IPS-18a (cell line): ENCODE measurements at regions not wholly inside any gene's neighbourhood (a gene's known extent, or its start where the extent isn't known, plus 50 kb on each side); places are given as distances from the start of the nearest gene placed in this dataset.

Experiments used
- H3K27ac ChIP-seq: one replicate; pipeline ENCODE4 v1.5.1; 2013; ENCODE audit warnings: low read length
- H3K27me3 ChIP-seq: one replicate; pipeline ENCODE4 v1.6.1; 2013; ENCODE audit warnings: mild to moderate bottlenecking, low read length; ENCODE audit not compliant: control insufficient read depth, insufficient read depth
- H3K36me3 ChIP-seq: one replicate; pipeline ENCODE4 v1.6.1; 2013; ENCODE audit warnings: low read depth, low read length; ENCODE audit not compliant: control insufficient read depth
- H3K4me1 ChIP-seq: one replicate; pipeline ENCODE4 v1.6.1; 2013; ENCODE audit warnings: low read depth, low read length; ENCODE audit not compliant: control insufficient read depth
- H3K4me3 ChIP-seq: one replicate; pipeline ENCODE4 v1.5.1; 2013; ENCODE audit warnings: low read length
- H3K9ac ChIP-seq: one replicate; pipeline ENCODE4 v1.6.1; 2013; ENCODE audit warnings: mild to moderate bottlenecking, low read length, moderate library complexity
- H3K9me3 ChIP-seq: one replicate; pipeline ENCODE4 v1.6.1; 2013; ENCODE audit warnings: low read depth, low read length; ENCODE audit not compliant: control insufficient read depth

DNA sequence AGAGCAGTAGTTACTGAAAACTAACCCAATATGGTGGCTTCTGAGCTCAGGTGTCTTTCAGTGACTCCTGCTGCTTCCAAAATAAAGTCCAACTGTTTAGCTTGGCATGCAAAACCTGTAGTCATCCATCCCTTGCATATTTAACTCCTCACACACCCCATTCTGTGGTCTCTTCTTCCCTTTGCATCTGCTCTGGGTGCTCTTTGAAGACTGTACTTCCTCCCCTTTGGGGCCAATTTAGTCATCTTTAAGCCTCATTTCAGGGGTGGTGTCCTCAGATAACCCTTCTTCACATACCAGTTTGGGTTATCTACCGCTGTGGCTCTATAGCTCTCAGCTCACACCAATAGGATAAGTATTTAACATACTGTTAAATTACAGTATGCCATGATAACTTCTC lies 209.9 kb upstream of the DMRT1 start:
- H3K9me3 ChIP-seq: no peaks in the 10 kb centered on the region
- no peak overlapping the region for H3K4me3 ChIP-seq
- H3K4me1 ChIP-seq: peaks cover 3% of the 10 kb centered on the region
- H3K36me3 ChIP-seq: no peaks in the 10 kb centered on the region
- no peaks in the 10 kb centered on the region for H3K27me3 ChIP-seq
- H3K9ac ChIP-seq: no peak overlapping the region
- H3K27ac ChIP-seq: no peak overlapping the region

DNA sequence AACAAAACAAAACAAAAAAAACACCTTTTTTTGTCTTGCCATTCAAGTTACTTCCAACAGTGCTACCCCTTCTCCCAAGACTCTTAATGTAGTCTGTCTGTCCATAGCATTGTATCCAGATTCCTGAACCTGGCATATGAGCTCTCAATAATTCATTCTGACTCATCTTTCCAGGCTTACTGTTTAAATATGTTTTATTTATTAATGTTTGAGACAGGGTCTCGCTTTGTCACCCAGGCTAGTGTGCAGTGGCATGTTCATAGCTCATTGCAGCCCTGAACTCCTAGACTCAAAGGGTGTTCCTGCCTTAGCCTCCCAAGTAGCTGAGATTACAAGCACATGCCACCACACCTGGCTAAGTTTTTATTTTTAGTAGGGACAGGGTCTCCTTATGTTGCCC lies 208.0 kb upstream of the DMRT1 start:
- no peaks in the 10 kb centered on the region for H3K27me3 ChIP-seq
- no peak overlapping the region for H3K4me3 ChIP-seq
- H3K4me1 ChIP-seq: no peaks in the 10 kb centered on the region
- H3K9ac ChIP-seq: no peak overlapping the region
- H3K9me3 ChIP-seq: no peaks in the 10 kb centered on the region
- no peak overlapping the region for H3K27ac ChIP-seq
- no peaks in the 10 kb centered on the region for H3K36me3 ChIP-seq

DNA sequence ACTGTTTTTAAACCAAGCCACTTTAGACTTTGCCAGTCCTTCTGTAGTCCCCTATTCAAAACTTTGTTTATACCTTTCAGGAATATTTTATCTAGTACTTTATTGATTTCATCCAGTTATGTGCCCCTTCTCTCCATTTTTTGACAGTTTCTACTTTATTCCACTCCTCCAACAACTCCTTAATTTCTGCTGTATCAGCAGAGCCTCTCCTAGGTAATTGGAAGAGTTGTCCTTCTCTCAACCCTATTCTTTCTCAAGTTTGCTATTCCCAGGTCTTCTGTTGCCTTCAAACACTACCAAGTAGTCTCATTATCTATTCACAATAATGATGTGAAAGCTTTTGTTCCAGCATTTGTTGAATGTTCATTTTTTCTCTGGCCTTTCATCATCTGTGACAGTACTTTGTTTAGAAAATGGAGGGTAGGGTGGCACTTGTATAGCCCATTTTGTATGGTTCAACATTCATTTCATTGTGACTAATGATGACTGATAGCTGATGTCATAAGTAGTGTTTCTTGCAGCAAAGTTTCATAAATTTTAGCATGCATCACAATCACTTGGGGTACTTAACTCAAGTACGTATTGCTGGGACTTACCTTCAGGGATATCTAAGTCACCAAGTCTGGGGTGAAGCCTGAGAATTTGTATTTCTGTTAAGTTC lies 204.4 kb upstream of the DMRT1 start:
- Histone ChIP-seq H3K4me1 (no peaks in the 10 kb centered on the region), H3K9me3 (no peaks in the 10 kb centered on the region), H3K4me3 (no peak overlapping the region), H3K27me3 (no peaks in the 10 kb centered on the region), H3K36me3 (no peaks in the 10 kb centered on the region), H3K27ac (no peak overlapping the region), H3K9ac (no peak overlapping the region)

DNA sequence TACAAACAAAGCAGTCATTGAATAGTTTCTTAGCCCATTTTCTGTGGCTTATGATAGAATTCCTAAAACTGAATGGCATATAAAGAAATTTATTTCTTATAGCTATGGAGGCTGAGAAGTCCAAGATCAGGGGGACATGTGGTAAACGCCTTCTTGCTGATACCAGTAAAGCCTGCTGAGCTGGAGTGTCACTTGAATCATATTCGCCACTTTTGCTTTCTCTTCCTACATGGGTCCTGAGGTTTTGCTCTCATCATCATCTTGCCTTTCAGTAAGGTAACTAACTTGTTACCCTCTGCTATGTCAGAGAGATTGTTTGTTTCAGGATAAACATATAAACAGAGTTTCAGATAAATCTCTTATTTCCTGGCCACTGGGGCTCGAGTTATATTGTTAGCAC lies 203.3 kb upstream of the DMRT1 start:
- no peaks in the 10 kb centered on the region for H3K36me3 ChIP-seq
- H3K27me3 ChIP-seq: no peaks in the 10 kb centered on the region
- no peak overlapping the region for H3K4me3 ChIP-seq
- no peak overlapping the region for H3K27ac ChIP-seq
- no peak overlapping the region for H3K9ac ChIP-seq
- H3K4me1 ChIP-seq: no peaks in the 10 kb centered on the region
- H3K9me3 ChIP-seq: no peaks in the 10 kb centered on the region

DNA sequence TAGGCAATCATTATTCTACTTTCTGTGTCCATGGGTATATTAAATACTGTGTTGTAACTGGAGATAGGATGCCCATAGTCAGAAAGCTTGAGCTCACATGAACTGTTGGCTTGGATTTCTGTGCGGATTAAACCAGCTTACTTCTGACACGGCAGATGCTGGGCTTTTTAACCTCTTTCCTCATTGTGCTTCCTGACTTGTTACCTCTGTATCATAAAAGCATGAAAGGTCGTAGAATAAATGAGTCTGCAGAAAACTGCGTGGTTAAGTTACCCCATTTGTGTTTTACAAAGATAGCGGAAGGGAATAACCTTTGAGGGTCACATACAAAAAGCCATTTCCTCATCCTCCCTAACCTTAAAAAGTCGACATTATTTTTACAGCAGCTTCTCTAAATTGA lies 199.5 kb upstream of the DMRT1 start:
- Histone ChIP-seq H3K27ac (no peak overlapping the region), H3K36me3 (no peaks in the 10 kb centered on the region), H3K9me3 (no peaks in the 10 kb centered on the region), H3K9ac (no peak overlapping the region), H3K27me3 (no peaks in the 10 kb centered on the region), H3K4me1 (no peaks in the 10 kb centered on the region), H3K4me3 (no peak overlapping the region)

DNA sequence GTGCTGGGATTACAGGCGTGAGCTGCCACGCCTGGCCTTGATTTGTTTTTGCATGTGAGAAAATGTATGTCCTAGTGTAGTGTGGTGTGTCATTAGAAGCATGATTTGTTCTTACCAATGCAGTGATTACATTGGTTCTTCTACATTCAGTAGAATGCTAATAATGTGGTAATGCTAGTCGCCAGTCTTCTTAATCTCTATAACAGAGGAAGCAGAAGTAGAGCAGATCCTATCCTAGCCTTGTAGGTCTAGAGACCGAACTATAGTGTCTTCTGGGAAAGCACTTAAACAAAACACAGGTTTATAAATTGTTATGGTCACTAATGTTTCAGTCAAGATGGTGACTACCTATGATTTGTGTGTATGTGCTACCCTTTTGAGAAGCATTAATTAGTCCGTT lies 197.5 kb upstream of the DMRT1 start:
- H3K9ac ChIP-seq: no peak overlapping the region
- no peaks in the 10 kb centered on the region for H3K36me3 ChIP-seq
- peaks cover 2% of the 10 kb centered on the region for H3K4me1 ChIP-seq
- no peaks in the 10 kb centered on the region for H3K9me3 ChIP-seq
- no peak overlapping the region for H3K27ac ChIP-seq
- H3K4me3 ChIP-seq: no peak overlapping the region
- H3K27me3 ChIP-seq: peaks cover under 1% of the 10 kb centered on the region

DNA sequence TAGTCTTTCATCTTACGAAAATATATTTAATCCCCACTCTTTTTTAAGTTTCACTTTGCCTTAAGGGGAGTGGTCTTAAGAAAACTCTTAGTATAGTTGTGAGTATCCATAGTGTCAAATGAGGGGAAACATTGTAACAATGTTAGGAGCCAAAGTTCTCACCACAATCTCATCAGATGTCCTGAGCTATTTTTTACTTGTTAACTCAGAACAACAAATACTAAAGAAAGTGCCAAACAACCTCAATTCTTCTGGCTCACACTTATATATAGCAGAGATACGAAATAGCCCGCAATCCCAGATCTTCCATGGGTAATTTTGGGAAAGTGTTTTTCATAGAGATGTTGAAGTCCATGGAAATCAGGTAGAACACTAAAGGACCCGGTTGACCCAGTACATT lies 194.0 kb upstream of the DMRT1 start:
- peaks cover 3% of the 10 kb centered on the region for H3K27me3 ChIP-seq

DNA sequence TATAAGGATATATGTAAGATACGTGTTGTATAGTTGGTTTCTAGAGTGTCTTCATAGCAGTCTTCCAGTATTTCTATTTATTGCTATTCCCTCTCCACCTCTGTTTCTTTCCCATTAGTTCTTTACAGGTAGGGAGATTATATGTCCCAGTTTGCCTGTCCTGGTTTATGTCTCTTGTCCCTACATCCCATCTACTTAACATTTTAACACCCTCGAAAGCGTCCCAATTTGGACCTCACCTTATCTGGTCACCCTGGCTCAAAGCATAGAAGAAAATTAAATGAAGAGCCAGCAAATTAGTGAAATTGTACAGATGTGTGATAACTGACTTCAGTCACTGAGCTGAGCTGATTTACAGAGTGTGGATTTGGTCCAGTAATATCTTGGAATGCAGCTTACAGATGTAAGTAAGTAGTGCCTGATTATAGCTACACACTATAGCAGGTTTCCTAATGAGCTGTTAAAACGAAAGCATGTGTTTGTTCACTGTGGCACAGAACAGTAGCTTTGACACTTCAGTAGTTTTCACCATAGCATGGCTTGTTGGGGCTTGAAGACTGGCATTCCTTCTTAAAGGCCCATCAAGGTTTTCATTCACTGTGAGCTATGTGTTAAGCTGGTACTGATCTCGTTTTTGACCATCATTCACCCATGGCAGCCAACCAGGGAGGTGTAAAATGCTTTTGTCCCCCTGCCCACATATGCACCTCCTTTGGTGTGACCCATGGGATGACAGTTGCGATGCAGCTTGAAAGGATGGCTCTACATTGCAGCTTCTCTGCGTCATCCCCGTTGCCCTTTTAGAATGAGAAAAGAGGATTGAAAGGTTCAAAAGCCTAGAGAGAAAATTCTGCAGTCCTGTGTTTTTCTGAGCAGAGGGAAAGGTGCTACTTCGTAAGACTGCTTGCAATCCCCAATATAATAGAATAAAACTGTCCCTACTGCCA lies 192.1 kb upstream of the DMRT1 start:
- Histone ChIP-seq H3K27ac (no peak overlapping the region), H3K27me3 (peaks cover 3% of the 10 kb centered on the region), H3K36me3 (no peaks in the 10 kb centered on the region), H3K9me3 (no peaks in the 10 kb centered on the region), H3K4me3 (peak overlapping the region; percentile 8), H3K9ac (no peak overlapping the region), H3K4me1 (peaks cover 26% of the 10 kb centered on the region)

More for the DNA sequence above, 194.0 kb upstream of the DMRT1 start:
- H3K27ac ChIP-seq: no peak overlapping the region
- peaks cover 26% of the 10 kb centered on the region for H3K4me1 ChIP-seq
- H3K4me3 ChIP-seq: no peak overlapping the region
- H3K9me3 ChIP-seq: no peaks in the 10 kb centered on the region
- H3K36me3 ChIP-seq: no peaks in the 10 kb centered on the region
- H3K9ac ChIP-seq: no peak overlapping the region

DNA sequence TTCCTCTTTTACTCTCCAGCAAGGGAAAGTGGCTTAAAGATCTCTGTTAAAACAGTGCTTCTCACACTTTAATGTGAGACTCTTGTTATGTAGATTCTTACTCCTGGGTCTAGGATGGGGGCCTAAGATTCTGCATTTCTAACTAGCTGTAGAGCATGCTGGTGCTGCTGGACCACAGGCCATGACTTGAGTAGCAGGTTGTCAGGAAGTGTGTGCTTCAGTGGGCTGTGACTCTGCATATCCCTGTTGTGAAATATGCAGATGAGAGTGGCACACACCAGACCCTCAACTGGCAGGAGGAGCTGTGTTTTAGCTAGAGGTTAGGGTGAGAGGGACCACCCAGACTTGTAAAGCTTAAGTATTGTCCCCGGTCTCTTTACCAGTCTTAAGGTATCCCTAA lies 191.1 kb upstream of the DMRT1 start:
- peaks cover 3% of the 10 kb centered on the region for H3K27me3 ChIP-seq
- no peak overlapping the region for H3K9ac ChIP-seq
- no peak overlapping the region for H3K27ac ChIP-seq
- peaks cover 26% of the 10 kb centered on the region for H3K4me1 ChIP-seq
- H3K36me3 ChIP-seq: no peaks in the 10 kb centered on the region
- peak overlapping the region; percentile 8 for H3K4me3 ChIP-seq
- H3K9me3 ChIP-seq: no peaks in the 10 kb centered on the region

DNA sequence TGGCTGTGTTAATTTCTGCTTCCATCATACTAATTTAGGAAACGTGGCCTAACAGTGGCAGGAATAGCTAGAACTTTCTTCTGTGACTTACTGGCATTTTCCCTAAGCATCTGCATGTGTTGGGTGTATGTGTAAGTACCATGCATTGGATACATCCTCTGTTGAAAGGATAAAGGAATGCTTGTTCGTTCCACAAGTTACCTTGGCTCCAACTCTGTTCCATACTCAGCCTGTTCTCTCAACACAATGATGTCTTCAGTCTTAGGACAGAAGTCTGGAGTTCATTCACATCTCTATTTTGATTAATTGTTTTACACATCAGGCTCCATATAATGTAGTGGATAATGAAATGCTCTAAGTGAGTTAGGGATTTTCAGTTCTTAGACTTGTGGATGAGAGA lies 190.1 kb upstream of the DMRT1 start:
- Histone ChIP-seq H3K9me3 (no peaks in the 10 kb centered on the region), H3K27ac (no peak overlapping the region), H3K36me3 (no peaks in the 10 kb centered on the region), H3K4me1 (peaks cover 26% of the 10 kb centered on the region), H3K9ac (no peak overlapping the region), H3K4me3 (no peak overlapping the region), H3K27me3 (peaks cover 3% of the 10 kb centered on the region)

DNA sequence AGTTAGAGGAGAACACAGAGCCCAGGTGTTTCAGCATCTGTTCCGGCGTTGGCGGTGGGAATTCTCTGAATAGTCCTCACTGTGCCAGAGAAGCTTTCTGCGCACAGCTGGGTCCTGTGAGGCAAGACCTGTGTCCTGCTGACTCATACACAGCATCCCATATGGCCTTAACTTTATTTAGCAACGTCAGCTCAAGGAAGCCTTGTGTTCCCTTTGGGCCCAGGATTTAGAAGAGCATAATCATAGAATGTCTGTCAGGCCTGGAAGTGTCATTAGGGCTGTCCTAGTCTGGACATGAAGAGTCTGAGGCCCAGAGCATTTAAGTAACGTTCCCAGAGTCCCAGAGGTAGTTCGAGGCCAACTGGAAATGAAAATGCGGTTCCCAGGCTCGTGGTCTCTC lies 188.6 kb upstream of the DMRT1 start:
- Histone ChIP-seq H3K9ac (no peak overlapping the region), H3K4me3 (no peak overlapping the region), H3K4me1 (peaks cover 26% of the 10 kb centered on the region), H3K27me3 (peaks cover 3% of the 10 kb centered on the region), H3K36me3 (no peaks in the 10 kb centered on the region), H3K9me3 (no peaks in the 10 kb centered on the region), H3K27ac (no peak overlapping the region)

DNA sequence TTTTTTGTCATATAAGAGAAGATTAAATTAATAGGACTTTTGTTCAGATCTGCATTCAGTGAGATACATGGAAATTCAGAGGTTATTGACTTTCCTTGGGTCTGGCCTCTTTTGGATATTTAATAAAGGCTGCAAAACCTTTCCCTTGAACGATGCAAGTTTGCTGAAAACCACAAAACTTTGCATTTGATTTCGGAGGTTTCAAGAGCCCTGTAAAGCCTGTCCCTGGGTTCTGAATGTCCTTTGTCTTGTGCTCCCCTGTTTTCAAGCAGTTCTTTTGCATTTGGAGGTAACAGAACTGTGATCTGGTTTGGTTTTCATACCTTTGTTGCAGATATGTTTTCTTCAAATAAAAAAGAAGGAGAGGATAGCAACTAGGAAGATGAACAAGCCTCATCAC lies 188.1 kb upstream of the DMRT1 start:
- Histone ChIP-seq H3K9me3 (no peaks in the 10 kb centered on the region), H3K27ac (no peak overlapping the region), H3K27me3 (peaks cover 3% of the 10 kb centered on the region), H3K4me1 (peaks cover 26% of the 10 kb centered on the region), H3K4me3 (no peak overlapping the region), H3K36me3 (no peaks in the 10 kb centered on the region), H3K9ac (no peak overlapping the region)
